GM19455 (cell line): ENCODE measurements at regions not wholly inside any gene's neighbourhood (a gene's known extent, or its start where the extent isn't known, plus 50 kb on each side); places are given as distances from the start of the nearest gene placed in this dataset.

ENCODE experiments used
- ATAC-seq: cut with Tn5 transposase; IDR thresholded peaks from one replicate; pipeline ENCODE4 v1.9.1; 2021; ENCODE audit not compliant: unreplicated experiment

DNA sequence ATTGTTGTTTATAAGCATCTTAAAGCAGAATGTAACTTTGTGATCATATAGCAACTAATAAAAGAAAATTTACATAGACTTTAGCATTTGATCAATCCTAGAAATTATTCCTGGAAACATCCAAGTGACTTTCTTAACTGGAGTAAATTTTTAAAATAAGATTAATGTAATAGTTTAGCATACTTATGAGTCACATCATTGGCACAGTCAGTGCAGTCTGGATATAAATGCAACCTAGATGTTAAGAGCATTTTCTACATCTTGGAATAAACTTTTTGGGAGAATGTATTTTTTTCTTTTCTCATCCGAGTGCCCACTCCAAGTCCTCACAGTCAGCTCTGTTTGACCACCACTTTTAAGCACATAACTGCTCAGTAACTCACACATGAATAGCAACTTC, 324.6 kb upstream of the PLSCR5 start:
- ATAC-seq = no peak

DNA sequence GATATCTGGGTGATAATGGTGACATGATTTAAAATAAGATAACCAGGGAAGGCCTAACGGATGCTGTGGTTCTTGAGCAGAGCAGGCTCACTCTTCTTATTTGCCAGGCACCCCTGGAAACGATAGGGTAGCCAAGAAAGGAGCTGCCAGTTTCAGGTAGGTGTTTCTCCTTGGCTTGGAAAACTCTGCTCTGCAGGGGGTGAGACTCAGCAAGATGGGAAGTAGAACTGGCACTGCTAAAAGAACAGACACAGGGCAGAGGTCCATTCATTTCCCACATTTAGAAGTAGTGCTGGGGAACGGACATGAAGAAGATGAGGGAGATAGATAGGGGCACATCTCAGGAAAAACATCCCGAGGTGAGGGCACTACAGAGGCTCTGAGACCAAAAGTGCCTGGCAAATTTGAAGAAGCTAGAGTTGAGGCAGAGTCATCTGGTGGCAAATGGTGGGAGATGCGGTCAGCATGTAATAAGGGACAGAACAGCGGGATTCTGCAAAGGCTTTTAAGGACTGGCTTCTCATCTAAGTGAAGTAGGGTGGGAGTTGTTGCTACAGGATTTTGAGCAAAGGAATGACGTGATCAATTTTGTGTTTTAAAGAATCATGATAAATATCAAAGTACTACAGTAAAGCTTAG, 323.4 kb upstream of the PLSCR5 start:
- ATAC-seq = no peak

DNA sequence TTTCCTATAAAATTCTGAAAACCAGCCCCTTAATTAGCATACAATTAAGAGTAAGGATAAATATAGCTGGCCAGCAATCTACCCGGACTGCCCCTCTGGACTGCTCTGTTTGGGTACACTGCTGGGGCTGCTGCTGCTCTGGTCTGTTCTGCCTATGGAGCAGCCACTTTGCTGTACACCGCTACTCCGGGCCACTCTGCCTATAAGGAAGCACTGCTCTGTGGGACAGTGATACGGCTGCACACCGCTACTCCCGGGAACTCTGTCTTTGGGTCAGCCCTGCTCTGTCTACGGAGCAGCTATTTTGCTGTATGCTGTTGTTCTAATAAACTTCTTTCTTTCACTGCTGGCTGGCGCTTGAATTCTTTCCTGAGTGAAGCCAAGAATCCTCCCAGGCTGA, 316.5 kb upstream of the PLSCR5 start:
- no peak for ATAC-seq

DNA sequence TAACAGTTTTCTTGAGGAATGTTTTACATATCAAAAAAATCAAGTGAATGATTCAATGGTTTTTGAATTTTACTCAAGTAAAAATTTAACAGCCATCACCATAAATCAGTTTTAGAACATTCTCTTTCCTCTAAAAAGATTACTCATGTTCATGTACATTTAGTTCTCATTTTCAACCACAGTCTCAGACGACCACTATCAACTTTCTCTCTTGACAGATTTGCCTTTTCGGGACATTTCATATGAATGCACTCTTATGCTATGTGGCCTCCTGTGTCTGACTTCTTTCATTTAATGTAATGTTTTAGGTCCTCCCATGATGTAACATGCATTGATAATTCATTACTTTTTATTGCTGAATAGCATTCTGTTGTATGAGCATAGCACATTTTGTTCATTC, 309.3 kb upstream of the PLSCR5 start:
- ATAC-seq = no peak

DNA sequence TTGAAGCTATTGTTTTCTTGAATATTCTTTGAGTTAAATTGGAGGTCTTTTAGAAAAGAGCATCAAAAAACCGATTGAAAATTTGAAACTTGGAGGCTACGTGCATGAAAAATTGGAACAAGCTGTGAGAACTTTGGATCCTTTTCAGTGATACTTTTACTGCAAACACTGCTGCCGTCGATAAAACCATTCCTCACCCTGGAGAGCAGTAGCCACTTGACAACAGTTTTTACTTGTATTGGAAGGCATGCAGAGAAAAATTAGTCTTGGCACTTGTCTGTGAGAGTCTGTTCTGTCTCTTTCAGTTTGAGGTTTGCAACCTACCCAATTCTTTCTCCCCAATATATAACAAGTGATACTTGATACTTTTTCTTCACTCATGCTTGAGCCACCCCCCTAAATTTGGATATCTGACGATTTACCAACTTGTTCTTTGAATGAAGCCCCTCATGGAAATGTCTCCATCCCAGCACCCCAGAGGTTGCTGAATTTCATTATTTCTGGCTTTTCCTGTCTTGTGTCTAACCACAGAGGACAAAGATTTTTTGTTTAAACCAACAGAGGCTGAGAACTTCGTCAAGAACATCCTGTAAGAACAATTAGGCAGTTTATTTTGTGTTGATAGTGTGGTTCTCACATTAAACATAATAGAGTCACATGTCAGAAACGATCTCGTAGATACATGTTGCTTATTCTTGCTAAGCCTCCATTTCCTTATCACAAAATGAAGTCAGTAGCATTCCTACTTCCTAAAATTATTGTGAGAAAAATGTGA, 307.3 kb upstream of the PLSCR5 start:
- no peak for ATAC-seq

DNA sequence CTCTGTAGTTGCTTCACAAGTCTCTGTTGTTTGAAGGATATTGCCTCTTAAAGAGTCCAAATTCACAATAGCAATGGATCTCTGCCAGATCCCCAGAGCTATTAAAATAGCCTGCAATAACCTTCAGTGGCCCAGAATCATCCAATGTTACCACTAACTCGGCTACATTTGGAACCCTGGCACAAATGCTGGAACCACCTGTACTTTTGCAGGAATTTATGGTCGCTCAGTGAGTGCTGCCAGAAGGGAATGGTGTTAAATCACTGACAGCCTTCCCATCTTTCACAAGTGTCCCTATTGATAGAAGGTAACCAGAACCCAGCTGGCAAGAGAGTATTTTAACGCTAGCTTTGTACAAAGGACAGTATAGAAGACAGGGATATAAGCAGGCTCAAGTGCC, 298.8 kb upstream of the PLSCR5 start:
- ATAC-seq = no peak

DNA sequence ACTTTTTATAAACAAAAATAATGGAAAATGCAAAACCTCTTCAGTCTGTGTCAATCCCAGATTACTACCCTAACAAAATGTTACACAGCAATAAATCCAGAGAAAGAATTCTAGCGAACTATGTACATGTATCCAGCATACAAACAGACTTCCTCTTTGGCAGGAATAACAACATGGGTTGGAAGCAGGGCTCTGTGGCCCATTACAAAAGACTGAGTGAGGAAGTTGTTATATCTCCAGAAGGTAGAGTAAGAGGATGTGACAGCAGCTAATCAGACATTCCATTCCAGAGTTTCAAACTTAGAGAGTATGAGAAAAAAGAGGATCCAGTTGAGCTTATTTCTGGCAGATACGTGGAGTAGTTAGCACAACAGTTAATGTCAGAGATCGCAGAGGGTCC, 294.0 kb upstream of the PLSCR5 start:
- no peak for ATAC-seq

DNA sequence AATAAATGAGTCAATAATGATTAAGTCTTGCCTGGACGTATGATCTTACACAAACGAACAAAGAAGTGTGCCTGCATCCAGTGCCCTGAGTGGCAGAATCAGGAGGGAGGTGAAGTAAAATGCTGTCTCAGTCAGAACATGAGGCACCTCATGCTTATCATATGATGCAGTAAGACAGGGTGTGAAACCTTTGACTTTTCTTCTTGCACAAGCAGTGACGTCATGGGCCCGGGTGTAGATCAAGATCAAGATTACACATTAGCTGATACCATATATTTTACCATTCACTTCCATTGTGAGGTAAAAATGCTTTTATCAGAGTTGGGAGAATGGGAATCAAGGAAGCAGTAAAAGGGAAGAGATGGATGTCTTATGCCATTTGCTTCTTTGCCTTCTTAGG, 291.6 kb upstream of the PLSCR5 start:
- ATAC-seq = no peak

DNA sequence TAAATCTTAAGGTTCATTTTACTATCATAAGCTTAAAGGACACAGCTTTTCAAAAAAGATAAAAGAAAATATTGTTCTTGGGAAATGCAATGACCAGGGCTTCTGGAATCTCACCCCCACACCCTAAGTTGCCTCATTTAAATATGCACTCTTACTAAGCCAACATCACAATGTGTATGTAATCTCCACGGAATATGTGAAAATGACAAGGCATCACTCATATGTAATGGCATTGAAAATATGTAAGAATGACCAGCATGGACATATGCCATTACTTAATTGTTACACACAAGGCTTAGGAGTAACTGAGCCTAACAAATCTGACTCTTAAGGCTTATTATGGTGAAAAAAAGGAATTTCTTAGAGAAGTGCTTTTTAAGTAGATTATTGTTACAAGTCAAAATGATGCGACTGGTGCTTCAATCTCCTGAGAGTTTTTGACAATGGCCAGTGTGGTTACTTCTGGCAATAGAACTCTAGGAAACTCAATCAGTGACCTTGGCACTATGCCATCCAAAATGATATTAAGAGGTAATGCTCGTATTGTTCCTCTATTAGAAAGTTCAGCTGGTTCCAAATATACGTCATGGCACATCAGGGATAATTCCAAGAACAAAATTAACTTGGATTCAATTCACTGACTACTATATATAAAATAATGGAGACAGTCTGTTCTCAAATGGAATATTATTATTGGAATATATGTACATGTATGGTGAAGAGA, 290.0 kb upstream of the PLSCR5 start:
- ATAC-seq = no peak

DNA sequence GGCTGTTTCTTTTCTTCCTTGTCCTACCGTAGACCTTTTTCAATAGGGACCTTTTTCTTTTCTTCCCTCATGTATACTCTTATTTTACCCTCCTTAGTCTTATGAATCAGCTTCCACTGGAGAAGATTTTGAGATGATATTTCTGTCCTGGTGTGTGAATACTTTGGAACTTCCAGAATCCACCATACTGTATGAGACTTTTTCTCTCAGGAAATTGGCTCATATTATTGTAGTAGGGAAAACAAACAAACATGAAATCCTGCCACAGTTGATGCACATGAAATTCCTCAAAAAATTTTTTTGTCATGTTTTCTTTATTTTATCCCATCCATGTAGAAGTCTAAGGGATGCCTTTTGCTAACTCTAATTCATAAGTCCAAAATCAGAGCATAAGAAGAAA, 289.3 kb upstream of the PLSCR5 start:
- no peak for ATAC-seq

DNA sequence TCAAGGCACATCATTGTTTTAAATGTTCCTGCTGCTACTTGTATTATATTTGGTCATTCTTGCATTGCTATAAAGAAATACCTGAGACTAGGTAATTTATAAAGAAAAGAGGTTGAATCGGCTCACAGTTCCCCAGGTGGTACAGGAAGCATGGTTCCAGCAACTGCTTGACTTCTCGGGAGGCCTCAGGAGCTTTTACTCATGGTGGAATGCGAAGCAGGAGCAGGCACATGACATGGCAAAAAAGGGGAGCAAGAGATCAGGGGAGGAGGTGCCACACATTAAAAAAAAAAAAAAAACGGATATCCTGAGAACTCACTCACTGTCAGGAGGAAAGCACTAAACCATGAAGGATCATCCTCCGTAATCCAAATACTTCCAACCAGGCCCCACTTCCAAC, 286.9 kb upstream of the PLSCR5 start:
- ATAC-seq = no peak

DNA sequence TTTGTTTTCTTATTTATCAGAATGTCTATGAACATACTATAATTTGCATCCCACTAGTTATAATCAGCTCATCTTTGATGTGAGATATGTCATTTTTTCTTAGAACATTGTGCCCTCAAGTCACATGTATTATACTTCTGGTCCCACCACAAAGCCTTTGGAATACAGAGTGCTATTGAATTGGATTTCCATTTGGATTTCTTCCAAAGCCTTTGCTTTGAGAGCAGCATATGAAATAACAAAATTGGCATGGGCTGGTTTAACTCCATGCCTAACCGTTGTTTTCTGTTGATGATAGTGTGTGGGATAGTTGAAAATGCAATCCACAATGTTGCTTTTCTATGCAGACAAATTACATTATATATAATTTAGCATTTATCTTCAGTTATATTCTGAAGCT, 284.5 kb upstream of the PLSCR5 start:
- no peak for ATAC-seq

DNA sequence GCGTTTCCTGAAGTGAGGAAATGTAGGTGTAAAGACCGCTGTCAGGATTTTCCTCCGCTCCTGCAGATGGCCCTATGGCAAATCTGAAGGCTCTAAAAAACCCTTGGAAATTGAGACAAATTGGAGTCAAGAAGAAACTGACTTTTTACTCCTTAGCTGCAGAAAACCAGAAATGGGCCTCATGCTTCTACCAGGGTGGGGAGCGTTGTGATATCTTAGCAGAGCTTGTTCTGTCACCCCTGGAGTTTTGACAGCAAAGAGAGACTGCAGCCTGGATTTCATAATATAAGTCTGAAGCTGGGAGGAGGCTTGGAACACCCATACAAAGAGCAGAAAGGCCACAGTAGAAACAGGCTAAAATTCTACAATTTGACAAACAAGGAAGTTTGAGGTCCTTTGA, 283.0 kb upstream of the PLSCR5 start:
- ATAC-seq = no peak

DNA sequence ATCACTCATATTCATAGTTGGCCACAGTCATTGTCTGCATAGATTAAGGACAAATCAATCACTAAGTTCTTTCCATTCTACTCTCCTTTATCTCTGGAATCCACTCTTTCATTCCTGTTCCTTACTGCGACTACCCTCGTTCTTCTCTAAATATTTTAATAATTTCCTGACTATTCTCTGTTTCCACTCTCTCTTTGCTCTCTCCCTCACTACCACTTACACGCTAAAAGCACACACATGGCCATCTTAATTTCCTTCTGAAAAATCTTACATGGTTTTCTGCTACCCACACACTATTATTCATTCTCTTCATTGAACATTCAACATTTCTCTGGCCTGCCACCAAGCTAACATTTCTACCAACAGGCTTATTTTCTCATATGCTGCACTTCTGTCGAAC, 279.6 kb upstream of the PLSCR5 start:
- no peak for ATAC-seq

DNA sequence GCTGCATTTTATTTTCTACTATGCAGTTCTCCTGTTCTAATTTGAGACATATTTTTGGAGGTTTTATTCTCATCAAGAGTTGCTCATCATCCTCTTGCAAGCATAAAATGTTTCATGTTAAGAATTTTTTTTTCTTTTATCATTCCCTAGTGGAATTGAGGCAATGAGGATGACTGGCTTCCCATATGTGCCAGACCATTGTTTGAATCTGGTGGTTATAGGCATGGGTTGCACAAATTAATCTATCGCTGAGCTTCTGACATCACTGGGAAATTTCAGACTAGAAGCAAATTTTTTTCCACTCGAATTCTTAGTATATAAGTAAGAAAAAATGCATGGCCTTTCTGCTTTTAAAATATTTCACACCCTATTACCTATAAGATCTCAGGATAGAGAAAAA, 279.1 kb upstream of the PLSCR5 start:
- ATAC-seq = no peak

DNA sequence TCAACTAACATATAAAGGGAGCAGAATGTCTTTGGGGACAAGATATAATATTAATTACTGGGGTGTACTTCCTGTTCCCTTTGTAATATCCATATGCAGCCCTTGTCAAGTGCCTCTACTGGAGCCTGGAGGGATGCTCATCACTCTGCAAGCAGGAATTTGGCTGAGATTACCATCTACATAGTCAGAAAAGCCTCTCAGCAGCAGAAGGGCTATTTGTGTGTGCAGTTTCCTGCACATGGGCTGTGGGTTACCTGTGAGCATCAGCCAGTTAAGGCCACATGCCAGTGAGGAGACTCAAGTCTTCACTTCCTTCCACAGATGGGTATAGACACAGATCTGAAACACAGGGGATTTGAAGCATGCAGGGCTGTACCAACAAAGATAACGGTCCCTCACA, 278.1 kb upstream of the PLSCR5 start:
- ATAC-seq = no peak

DNA sequence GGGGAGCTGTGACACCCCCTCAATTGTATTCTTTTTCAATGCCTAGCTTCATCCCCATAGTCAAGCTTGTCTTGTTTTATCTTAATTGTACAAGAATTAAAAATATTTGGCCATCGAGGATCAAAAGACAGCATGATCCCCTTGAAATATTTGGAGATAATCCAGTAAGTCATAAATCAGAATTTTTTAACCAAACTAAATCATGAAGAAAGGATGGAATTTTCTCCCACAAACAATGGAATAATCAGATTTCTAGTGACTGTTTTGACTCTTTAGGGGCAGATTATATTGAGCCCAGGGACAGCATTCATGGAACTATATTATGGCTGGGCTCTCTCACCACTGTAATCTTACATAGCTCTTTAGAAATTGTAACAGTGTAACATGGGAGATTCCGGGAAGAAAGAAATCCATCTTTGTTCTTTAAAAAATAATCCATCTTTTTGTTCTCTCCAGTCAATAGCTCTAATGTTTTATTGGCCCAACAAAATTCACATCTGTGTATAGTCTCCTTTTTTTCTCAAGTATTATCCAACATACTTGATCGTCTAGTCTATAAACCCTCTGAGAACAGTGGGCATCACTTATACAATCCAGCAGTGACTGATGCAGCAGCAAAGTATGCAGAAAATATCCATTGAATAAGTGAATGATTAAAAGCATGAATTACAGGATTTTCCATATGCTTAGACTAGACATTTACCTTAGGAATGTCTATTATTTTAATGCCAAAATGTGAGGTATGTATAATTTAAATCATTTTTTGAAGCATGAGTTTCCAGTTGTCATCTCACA, 277.0 kb upstream of the PLSCR5 start:
- ATAC-seq = no peak

DNA sequence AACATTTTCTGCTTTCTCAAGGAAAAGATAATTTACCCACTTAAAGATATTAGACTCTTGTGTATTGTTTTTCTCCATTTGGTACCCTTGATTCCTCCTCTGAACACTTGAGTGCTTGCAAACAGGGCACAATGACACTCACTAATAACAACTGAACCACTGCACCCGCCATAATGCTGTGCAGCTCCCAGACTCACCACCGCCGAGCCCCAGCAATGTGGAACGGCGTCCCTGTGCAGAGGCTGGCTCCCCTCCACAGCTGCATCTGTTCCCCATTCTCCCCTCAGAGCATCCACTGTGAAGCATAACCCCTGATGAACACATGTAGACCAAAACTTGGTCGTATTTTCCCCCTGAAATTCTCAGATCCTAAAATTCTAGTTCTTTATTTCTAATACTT, 276.2 kb upstream of the PLSCR5 start:
- ATAC-seq = no peak

DNA sequence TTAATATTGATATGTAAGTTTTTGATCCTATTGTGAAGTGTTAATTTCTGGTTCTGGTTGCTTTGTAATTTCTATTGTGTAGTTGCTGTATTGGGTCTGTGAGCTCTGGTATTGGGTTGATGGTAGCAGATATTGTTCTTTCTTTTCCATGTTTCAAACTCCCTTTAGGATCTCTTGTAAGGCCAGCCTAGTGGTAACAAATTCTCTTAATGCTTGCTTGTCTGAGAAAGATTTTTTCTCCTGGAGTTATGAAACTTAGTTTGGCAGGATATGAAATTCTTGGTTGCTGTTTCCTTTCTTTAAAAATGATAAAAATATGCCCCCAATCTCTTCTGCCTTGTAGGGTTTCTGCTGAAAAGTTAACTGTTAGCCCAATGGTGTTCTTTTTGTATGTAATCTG, 268.6 kb upstream of the PLSCR5 start:
- no peak for ATAC-seq

DNA sequence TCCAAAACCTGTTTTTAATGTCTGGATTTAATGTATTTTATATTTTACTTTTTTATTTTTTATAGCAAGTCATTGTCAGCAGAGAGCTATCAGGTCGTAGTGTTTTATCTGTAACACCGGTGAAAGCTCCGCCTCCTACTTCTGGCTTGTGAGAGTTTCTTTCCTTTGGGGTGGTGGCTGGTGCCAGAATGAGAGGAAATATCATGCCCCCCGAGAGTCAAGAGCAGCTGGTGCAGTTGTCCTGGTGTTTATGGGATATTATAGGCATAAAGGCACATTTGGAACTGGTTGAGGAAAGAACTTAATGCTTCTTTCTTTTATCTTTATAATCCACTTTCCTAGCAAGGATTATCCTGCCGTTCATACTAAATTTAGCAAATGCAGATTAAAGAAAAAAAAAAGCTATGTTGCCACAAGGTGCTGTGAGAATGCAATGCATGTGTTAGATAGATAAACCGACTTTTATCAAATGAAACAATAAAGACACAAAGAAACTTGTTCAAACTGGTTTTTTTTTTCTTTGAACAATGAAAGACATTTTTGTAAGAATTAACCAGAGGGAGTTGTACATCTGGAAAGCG, 260.1 kb upstream of the PLSCR5 start:
- ATAC-seq = no peak

DNA sequence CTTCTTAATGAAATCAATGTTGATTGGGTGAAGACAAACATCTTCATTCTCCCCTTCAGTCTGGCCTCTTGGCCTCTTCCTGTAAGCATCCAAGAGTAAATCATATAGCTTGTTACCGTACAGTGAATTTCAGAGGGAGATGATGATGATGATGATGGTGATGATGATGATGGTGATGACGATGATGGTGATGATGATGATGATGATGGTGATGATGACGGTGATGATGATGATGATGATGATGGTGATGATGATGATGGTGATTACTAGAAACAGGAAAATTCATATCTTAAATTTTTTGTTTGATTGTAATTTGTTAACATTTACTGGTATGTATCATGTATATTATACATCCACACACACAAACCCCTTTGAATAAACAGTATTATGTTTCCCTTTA, 256.1 kb upstream of the PLSCR5 start:
- no peak for ATAC-seq
